Brain microvascular endothelial cell (primary cell): ENCODE measurements at regions not wholly inside any gene's neighbourhood (a gene's known extent, or its start where the extent isn't known, plus 50 kb on each side); places are given as distances from the start of the nearest gene placed in this dataset.

Source experiments
- DNase-seq: peaks from one replicate; pipeline ENCODE4 v3.0.0-alpha.2; 2020
- H3K27ac ChIP-seq: fragments of 250-450 bp; sonication (Bioruptor Pico); 2 replicates; pipeline ENCODE4 v1.5.1; 2020; ENCODE audit warnings: mild to moderate bottlenecking, moderate library complexity
- H3K27me3 ChIP-seq: fragments of 250-450 bp; sonication (Bioruptor Pico); replicated peaks from 2 replicates; pipeline ENCODE4 v1.5.1; 2020; ENCODE audit warnings: mild to moderate bottlenecking
- H3K36me3 ChIP-seq: fragments of 250-450 bp; sonication (Bioruptor Pico); replicated peaks from 2 replicates; pipeline ENCODE4 v1.5.1; 2020; ENCODE audit warnings: mild to moderate bottlenecking
- H3K4me3 ChIP-seq: 2 replicates; pipeline ENCODE4 v1.5.1; 2011; ENCODE audit warnings: low read depth, mild to moderate bottlenecking, control low read depth, low read length, moderate library complexity
- CTCF ChIP-seq: IDR thresholded peaks from 2 replicates; pipeline ENCODE4 v1.5.1; 2011; ENCODE audit warnings: low read depth, mild to moderate bottlenecking, moderate library complexity, low read length, control low read depth, inconsistent platforms; ENCODE audit errors: missing control alignments
- in situ Hi-C: cut with HindIII; loops from 2 replicates; pipeline ENCODE4 v1.10.0; 2017; ENCODE audit warnings: low sequenced_read_pairs, low pct_ligation_motif_present

- no peak for TF ChIP-seq CTCF
- no peak for DNase-seq
- in situ Hi-C loops: no loop called here
- no peaks in the 10 kb centered on the region for H3K36me3 ChIP-seq
- no peak overlapping the region for H3K27ac ChIP-seq
- H3K4me3 ChIP-seq: no peak overlapping the region
- H3K27me3 ChIP-seq: no peaks in the 10 kb centered on the region
Observed at GRCh38 chr6:149168968-149169367, 148.5 kb upstream of the TAB2 start.

- no peak overlapping the region for H3K27ac ChIP-seq
- no peak overlapping the region for H3K4me3 ChIP-seq
- H3K27me3 ChIP-seq: no peaks in the 10 kb centered on the region
- H3K36me3 ChIP-seq: no peaks in the 10 kb centered on the region
- no peak for DNase-seq
- in situ Hi-C loops: no loop called here
- no peak for TF ChIP-seq CTCF
Observed at GRCh38 chr6:149169761-149170511, 147.6 kb upstream of the TAB2 start.

- no peaks in the 10 kb centered on the region for H3K36me3 ChIP-seq
- no peak overlapping the region for H3K4me3 ChIP-seq
- DNase-seq: no peak
- in situ Hi-C loops: no loop called here
- no peak overlapping the region for H3K27ac ChIP-seq
- H3K27me3 ChIP-seq: no peaks in the 10 kb centered on the region
- no peak for TF ChIP-seq CTCF
Observed at GRCh38 chr6:149170564-149171452, 146.7 kb upstream of the TAB2 start.

- DNase-seq: no peak
- no peak for TF ChIP-seq CTCF
- no peaks in the 10 kb centered on the region for H3K27me3 ChIP-seq
- H3K36me3 ChIP-seq: no peaks in the 10 kb centered on the region
- H3K27ac ChIP-seq: no peak overlapping the region
- in situ Hi-C loops: no loop called here
- no peak overlapping the region for H3K4me3 ChIP-seq
Observed at GRCh38 chr6:149173222-149173621, 144.3 kb upstream of the TAB2 start.

- Histone ChIP-seq H3K27ac (no peak overlapping the region), H3K27me3 (no peaks in the 10 kb centered on the region), H3K36me3 (no peaks in the 10 kb centered on the region), H3K4me3 (no peak overlapping the region)
- DNase-seq: no peak
- in situ Hi-C loops: no loop called here
- TF ChIP-seq CTCF: no peak
Observed at GRCh38 chr6:149174962-149175361, 142.6 kb upstream of the TAB2 start.
